Lower lobe of right lung (tissue), 2 donors: ENCODE measurements at regions not wholly inside any gene's neighbourhood (a gene's known extent, or its start where the extent isn't known, plus 50 kb on each side); places are given as distances from the start of the nearest gene placed in this dataset.

Experiments used
- ATAC-seq, 2 donors: fragments of 200-7000 bp; cut with Tn5 transposase; one replicate each; pipeline ENCODE4 v1.9.1; 2020 to 2022; ENCODE audit warnings: mild to moderate bottlenecking in 2 of 2, moderate library complexity in 2 of 2
- DNase-seq: peaks from one replicate; pipeline ENCODE4 v3.0.0-alpha.2; 2020
- H3K27ac ChIP-seq: fragments of 200-600 bp; one replicate; pipeline ENCODE4 v1.8.0; 2022
- H3K27me3 ChIP-seq: fragments of 200-600 bp; one replicate; pipeline ENCODE4 v1.8.0; 2022; ENCODE audit warnings: low read depth
- H3K36me3 ChIP-seq: fragments of 200-600 bp; one replicate; pipeline ENCODE4 v1.8.0; 2022; ENCODE audit warnings: mild to moderate bottlenecking
- H3K4me1 ChIP-seq: fragments of 200-600 bp; one replicate; pipeline ENCODE4 v1.8.0; 2022
- H3K4me3 ChIP-seq: fragments of 200-600 bp; one replicate; pipeline ENCODE4 v1.8.0; 2022; ENCODE audit warnings: mild to moderate bottlenecking
- H3K9me3 ChIP-seq: fragments of 200-600 bp; one replicate; pipeline ENCODE4 v1.8.0; 2022
- CTCF ChIP-seq: fragments of 200-600 bp; IDR thresholded peaks from one replicate; pipeline ENCODE4 v1.8.0; 2022; ENCODE audit warnings: antibody characterized with exemption, mild to moderate bottlenecking
- intact Hi-C: fragments of 100-400 bp; cut with DNase I; formaldehyde crosslinking; loops from one replicate; pipeline ENCODE4 v1.11.0; 2022
- donor health status: DM: no; HTN: yes; CAD: no; lungs with severe emphysema.

DNA sequence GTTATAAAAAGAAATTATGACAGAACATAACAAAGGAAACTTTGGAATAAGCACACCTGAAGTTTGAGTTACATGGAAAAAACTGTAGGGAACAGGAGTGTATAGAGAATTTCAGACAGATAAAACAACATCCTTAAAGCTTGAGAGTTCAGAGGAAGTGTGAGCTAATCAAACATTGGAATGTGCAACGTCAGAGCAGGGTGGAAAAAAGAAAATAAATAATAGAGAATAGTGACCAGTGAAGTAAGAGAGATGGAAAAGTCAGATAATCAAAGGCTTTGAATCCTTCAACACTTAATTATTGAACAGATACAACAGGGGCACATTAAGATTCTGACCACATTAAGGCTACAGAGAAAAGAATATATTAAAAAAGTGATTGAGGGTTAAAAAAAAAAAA lies 128.5 kb upstream of the CDH10 start:
- ATAC-seq, result no peak
- H3K4me3 ChIP-seq, result no peak overlapping the region
- H3K9me3 ChIP-seq, result no peaks in the 10 kb centered on the region
- no peak overlapping the region for H3K27ac ChIP-seq
- H3K36me3 ChIP-seq, result no peaks in the 10 kb centered on the region
- intact Hi-C loops, result no loop called here
- no peak for DNase-seq
- H3K4me1 ChIP-seq, result no peaks in the 10 kb centered on the region
- no peak for TF ChIP-seq CTCF
- H3K27me3 ChIP-seq, result no peaks in the 10 kb centered on the region

DNA sequence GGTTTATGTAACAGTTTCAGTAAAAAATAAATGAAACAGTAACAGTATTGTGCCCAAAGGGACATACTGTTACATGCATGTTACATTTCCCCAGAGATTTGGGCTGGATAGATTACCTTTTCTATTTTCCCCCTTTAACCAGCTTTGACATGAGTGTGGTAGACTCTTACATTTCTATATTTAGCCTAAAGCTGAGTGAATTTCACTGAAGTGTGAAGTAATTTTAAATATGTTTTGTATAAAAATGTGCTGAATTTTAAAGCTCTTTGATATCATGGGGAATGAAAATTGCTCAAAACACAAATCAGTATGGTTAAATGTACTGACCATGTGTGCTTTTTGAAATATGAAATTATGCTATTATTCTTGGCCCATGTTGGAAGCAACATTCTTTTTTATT lies 122.3 kb upstream of the CDH10 start:
- DNase-seq (no peak), ATAC-seq (no peak)
- Histone ChIP-seq H3K4me1 (no peaks in the 10 kb centered on the region), H3K27ac (no peak overlapping the region), H3K27me3 (no peaks in the 10 kb centered on the region), H3K4me3 (no peak overlapping the region), H3K36me3 (no peaks in the 10 kb centered on the region), H3K9me3 (peaks cover 9% of the 10 kb centered on the region)
- intact Hi-C loops, result no loop called here
- no peak for TF ChIP-seq CTCF

DNA sequence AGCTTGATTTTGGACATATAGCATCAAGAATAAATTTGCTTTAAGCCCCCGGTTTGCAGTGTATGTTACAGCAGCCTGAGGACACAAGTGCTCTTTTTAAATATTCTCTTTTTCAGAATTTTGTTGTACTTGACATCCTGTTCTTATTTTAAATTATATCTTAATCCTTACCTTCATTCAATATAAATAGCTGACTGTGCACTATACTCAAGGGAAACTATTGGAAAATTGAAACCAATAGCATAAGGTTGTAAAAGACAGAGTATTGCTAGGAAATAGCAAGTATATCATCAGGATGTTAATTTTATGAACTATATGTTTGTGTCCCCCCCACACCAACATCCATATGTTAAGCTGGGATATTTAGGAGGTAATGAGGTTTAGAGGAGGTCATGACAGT lies 120.4 kb upstream of the CDH10 start:
- ATAC-seq, result no peak
- no peak for TF ChIP-seq CTCF
- intact Hi-C loops, result no loop called here
- H3K27me3 ChIP-seq, result no peaks in the 10 kb centered on the region
- H3K36me3 ChIP-seq, result no peaks in the 10 kb centered on the region
- H3K27ac ChIP-seq, result no peak overlapping the region
- H3K4me3 ChIP-seq, result no peak overlapping the region
- H3K9me3 ChIP-seq, result peaks cover 22% of the 10 kb centered on the region
- DNase-seq, result no peak
- H3K4me1 ChIP-seq, result no peaks in the 10 kb centered on the region

- intact Hi-C loops, result no loop called here
- H3K27me3 ChIP-seq, result no peaks in the 10 kb centered on the region
- no peak for TF ChIP-seq CTCF
- H3K4me1 ChIP-seq, result no peaks in the 10 kb centered on the region
- H3K9me3 ChIP-seq, result no peaks in the 10 kb centered on the region
- ATAC-seq (no peak), DNase-seq (no peak)
- no peak overlapping the region for H3K27ac ChIP-seq
- no peak overlapping the region for H3K4me3 ChIP-seq
- H3K36me3 ChIP-seq, result no peaks in the 10 kb centered on the region
Observed at GRCh38 chr5:24750355-24750754, 105.6 kb upstream of the CDH10 start.

GRCh38 chr5:24749701-24750100 lies 104.9 kb upstream of the CDH10 start:
- Histone ChIP-seq H3K9me3 (no peaks in the 10 kb centered on the region), H3K4me3 (no peak overlapping the region), H3K4me1 (no peaks in the 10 kb centered on the region), H3K27me3 (no peaks in the 10 kb centered on the region), H3K36me3 (no peaks in the 10 kb centered on the region), H3K27ac (no peak overlapping the region)
- TF ChIP-seq CTCF, result no peak
- ATAC-seq (no peak), DNase-seq (no peak)
- intact Hi-C loops, result no loop called here

DNA sequence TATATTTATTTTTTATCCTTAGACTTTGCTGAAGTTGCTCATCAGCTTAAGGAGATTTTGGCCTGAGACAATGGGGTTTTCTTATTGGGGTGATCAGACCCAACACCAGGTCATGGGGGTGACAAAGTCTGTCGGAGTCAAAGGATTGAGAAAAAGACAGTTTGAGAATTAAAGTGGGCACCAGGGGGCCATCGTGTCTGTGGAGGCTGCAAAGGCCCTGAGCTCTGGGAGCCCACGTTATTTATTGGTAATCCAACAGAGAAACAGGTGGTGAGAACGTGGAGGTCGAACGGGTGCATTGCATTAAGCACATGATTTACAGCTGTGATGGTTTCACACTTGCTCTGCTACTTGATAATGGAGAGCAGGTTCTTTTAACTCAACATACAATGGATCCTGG lies 102.5 kb upstream of the CDH10 start:
- DNase-seq (no peak), ATAC-seq (no peak)
- no peaks in the 10 kb centered on the region for H3K27me3 ChIP-seq
- no peaks in the 10 kb centered on the region for H3K9me3 ChIP-seq
- no peak overlapping the region for H3K4me3 ChIP-seq
- no peak overlapping the region for H3K27ac ChIP-seq
- intact Hi-C loops, result no loop called here
- no peaks in the 10 kb centered on the region for H3K4me1 ChIP-seq
- TF ChIP-seq CTCF, result no peak
- H3K36me3 ChIP-seq, result no peaks in the 10 kb centered on the region
